Astrocyte of the cerebellum (primary cell): ENCODE measurements at regions not wholly inside any gene's neighbourhood (a gene's known extent, or its start where the extent isn't known, plus 50 kb on each side); places are given as distances from the start of the nearest gene placed in this dataset.
"Not testable (repeated sequence)": the region's sequence is repeated elsewhere in the genome, so short reads cannot be mapped to it uniquely, and the experiment has no call there.

Experiments used
- DNase-seq: peaks from one replicate; pipeline ENCODE4 v3.0.0-alpha.2; 2011; ENCODE audit warnings: low read depth
- H3K4me3 ChIP-seq: 2 replicates; pipeline ENCODE4 v1.5.1; 2011; ENCODE audit warnings: mild to moderate bottlenecking, low read depth, low read length, moderate library complexity
- CTCF ChIP-seq: IDR thresholded peaks from 2 replicates; pipeline ENCODE4 v1.5.1; 2012; ENCODE audit warnings: low read length, low read depth, moderate library complexity, mild to moderate bottlenecking; ENCODE audit errors: missing control alignments
- in situ Hi-C: cut with HindIII; loops from 2 replicates; pipeline ENCODE4 v1.10.0; 2017; ENCODE audit warnings: low sequenced_read_pairs

- H3K4me3 ChIP-seq, result no peak overlapping the region
- no peak for TF ChIP-seq CTCF
- DNase-seq, result no peak
- in situ Hi-C loops, result no loop called here
These were observed 79.6 kb upstream of the CARMIL1 start for GRCh38 chr6:25199544-25199943.

- H3K4me3 ChIP-seq, result no peak overlapping the region
- in situ Hi-C loops, result no loop called here
- DNase-seq, result peak; percentile 38
- TF ChIP-seq CTCF, result no peak
These were observed 76.7 kb upstream of the CARMIL1 start for GRCh38 chr6:25202504-25202903.

GRCh38 chr6:25205629-25206028, 73.5 kb upstream of the CARMIL1 start:
- no peak for DNase-seq
- no peak overlapping the region for H3K4me3 ChIP-seq
- in situ Hi-C loops, result no loop called here
- no peak for TF ChIP-seq CTCF

- in situ Hi-C loops, H3K4me3 ChIP-seq, DNase-seq: not testable (repeated sequence)
These were observed 71.6 kb upstream of the CARMIL1 start for GRCh38 chr6:25207453-25208155.

- in situ Hi-C loops, result no loop called here
- H3K4me3 ChIP-seq, result no peak overlapping the region
- no peak for TF ChIP-seq CTCF
- no peak for DNase-seq
These were observed 63.3 kb upstream of the CARMIL1 start for GRCh38 chr6:25215881-25216280.

- TF ChIP-seq CTCF, result no peak
- in situ Hi-C loops, result no loop called here
- no peak overlapping the region for H3K4me3 ChIP-seq
- no peak for DNase-seq
These were observed 61.9 kb upstream of the CARMIL1 start for GRCh38 chr6:25217302-25217701.

GRCh38 chr6:25217829-25218228, 61.3 kb upstream of the CARMIL1 start:
- no peak overlapping the region for H3K4me3 ChIP-seq
- in situ Hi-C loops, result no loop called here
- no peak for TF ChIP-seq CTCF
- DNase-seq, result no peak
